GM13976 (cell line): ENCODE measurements at regions not wholly inside any gene's neighbourhood (a gene's known extent, or its start where the extent isn't known, plus 50 kb on each side); places are given as distances from the start of the nearest gene placed in this dataset.

Experiments
- DNase-seq: peaks from one replicate; pipeline ENCODE4 v3.0.0; 2012; ENCODE audit warnings: low spot score
- CTCF ChIP-seq: IDR thresholded peaks from 2 replicates; pipeline ENCODE4 v1.5.1; 2012; ENCODE audit warnings: borderline replicate concordance, mild to moderate bottlenecking; ENCODE audit not compliant: insufficient read depth; ENCODE audit errors: extremely low read depth, missing control alignments, control extremely low read depth
- in situ Hi-C: fragments of 300-500 bp; cut with MboI; formaldehyde crosslinking; loops from one replicate; pipeline ENCODE4 v1.12.0; 2022; ENCODE audit warnings: low sequenced_read_pairs, mixed read lengths, inconsistent platforms; ENCODE audit not compliant: unreplicated experiment

GRCh38 chr4:168019019-168019651 is 73.2 kb upstream of the ANXA10 start:
- in situ Hi-C loops, result no loop called here
- no peak for TF ChIP-seq CTCF

GRCh38 chr4:168019921-168020320 is 72.4 kb upstream of the ANXA10 start:
- in situ Hi-C loops, result no loop called here
- no peak for TF ChIP-seq CTCF
- DNase-seq, result no peak

More at GRCh38 chr4:168019019-168019651, 73.2 kb upstream of the ANXA10 start:
- no peak for DNase-seq

- in situ Hi-C loops, result no loop called here
- DNase-seq, result no peak
- TF ChIP-seq CTCF, result no peak
Measured at GRCh38 chr4:168021666-168022065, 70.7 kb upstream of the ANXA10 start.

GRCh38 chr4:168028568-168028967 is 63.8 kb upstream of the ANXA10 start:
- no peak for TF ChIP-seq CTCF
- in situ Hi-C loops, result no loop called here
- no peak for DNase-seq

- TF ChIP-seq CTCF, result no peak
- no peak for DNase-seq
- in situ Hi-C loops, result no loop called here
Measured at GRCh38 chr4:168028970-168029597, 63.3 kb upstream of the ANXA10 start.

GRCh38 chr4:168037676-168038075 is 54.7 kb upstream of the ANXA10 start:
- TF ChIP-seq CTCF, result no peak
- in situ Hi-C loops, result no loop called here
- DNase-seq, result no peak
